Central memory CD8-positive, alpha-beta T cell (primary cell): ENCODE measurements at regions not wholly inside any gene's neighbourhood (a gene's known extent, or its start where the extent isn't known, plus 50 kb on each side); places are given as distances from the start of the nearest gene placed in this dataset.
"Not testable (repeated sequence)": the region's sequence is repeated elsewhere in the genome, so short reads cannot be mapped to it uniquely, and the experiment has no call there.

Source experiments
- ATAC-seq: fragments of 150-1000 bp; cut with Tn5 transposase; replicated peaks from 2 replicates; pipeline ENCODE4 v1.10.0; 2022; ENCODE audit warnings: mild to moderate bottlenecking, moderate FRiP score, moderate number of reproducible peaks; ENCODE audit not compliant: poor library complexity, severe bottlenecking; ENCODE audit errors: extremely low read depth
- DNase-seq, 2 donors: peaks; one replicate each; pipeline ENCODE4 v3.0.0; 2021; ENCODE audit warnings: low spot score in 2 of 2
- H3K27ac Mint-ChIP-seq: one replicate; pipeline ENCODE4 v1.8.0; 2022; ENCODE audit warnings: low read depth, mild to moderate bottlenecking, moderate library complexity, mixed read lengths
- H3K27me3 Mint-ChIP-seq: one replicate; pipeline ENCODE4 v1.8.0; 2022; ENCODE audit warnings: mixed read lengths
- H3K36me3 Mint-ChIP-seq: one replicate; pipeline ENCODE4 v1.8.0; 2022; ENCODE audit warnings: mild to moderate bottlenecking, moderate library complexity, mixed read lengths; ENCODE audit not compliant: insufficient read depth
- H3K4me1 Mint-ChIP-seq: one replicate; pipeline ENCODE4 v1.8.0; 2022; ENCODE audit warnings: mixed read lengths
- H3K4me3 Mint-ChIP-seq: one replicate; pipeline ENCODE4 v1.8.0; 2022; ENCODE audit warnings: mild to moderate bottlenecking, moderate library complexity, mixed read lengths
- H3K9me3 Mint-ChIP-seq: one replicate; pipeline ENCODE4 v1.8.0; 2022; ENCODE audit warnings: mixed read lengths

GRCh38 chr1:149304796-149305195 is 170.0 kb upstream of the NBPF19 start:
- H3K27ac Mint-ChIP-seq, DNase-seq, H3K4me1 Mint-ChIP-seq, H3K36me3 Mint-ChIP-seq, H3K9me3 Mint-ChIP-seq, H3K27me3 Mint-ChIP-seq, H3K4me3 Mint-ChIP-seq: not testable (repeated sequence)
- peak; percentile 77 for ATAC-seq

- DNase-seq, H3K9me3 Mint-ChIP-seq, H3K27me3 Mint-ChIP-seq, H3K4me1 Mint-ChIP-seq, H3K27ac Mint-ChIP-seq, ATAC-seq, H3K36me3 Mint-ChIP-seq, H3K4me3 Mint-ChIP-seq: not testable (repeated sequence)
These were observed 167.2 kb upstream of the NBPF19 start for GRCh38 chr1:149307640-149308039.

- not testable (repeated sequence) for H3K27me3 Mint-ChIP-seq, ATAC-seq, H3K36me3 Mint-ChIP-seq, DNase-seq, H3K4me1 Mint-ChIP-seq, H3K9me3 Mint-ChIP-seq, H3K27ac Mint-ChIP-seq, H3K4me3 Mint-ChIP-seq
These were observed 159.9 kb upstream of the NBPF19 start for GRCh38 chr1:149314921-149315320.

GRCh38 chr1:149320971-149321731 is 153.7 kb upstream of the NBPF19 start:
- not testable (repeated sequence) for H3K9me3 Mint-ChIP-seq, DNase-seq, ATAC-seq, H3K27me3 Mint-ChIP-seq, H3K36me3 Mint-ChIP-seq, H3K4me3 Mint-ChIP-seq, H3K27ac Mint-ChIP-seq, H3K4me1 Mint-ChIP-seq

- not testable (repeated sequence) for DNase-seq, H3K36me3 Mint-ChIP-seq, ATAC-seq, H3K4me1 Mint-ChIP-seq, H3K27me3 Mint-ChIP-seq, H3K27ac Mint-ChIP-seq, H3K9me3 Mint-ChIP-seq, H3K4me3 Mint-ChIP-seq
These were observed 153.2 kb upstream of the NBPF19 start for GRCh38 chr1:149321732-149322016.

GRCh38 chr1:149330081-149330335 is 144.8 kb upstream of the NBPF19 start:
- not testable (repeated sequence) for H3K27ac Mint-ChIP-seq, H3K9me3 Mint-ChIP-seq

GRCh38 chr1:149336082-149336481 is 138.8 kb upstream of the NBPF19 start:
- H3K36me3 Mint-ChIP-seq, H3K9me3 Mint-ChIP-seq, ATAC-seq, H3K27ac Mint-ChIP-seq, H3K4me1 Mint-ChIP-seq, H3K27me3 Mint-ChIP-seq, DNase-seq, H3K4me3 Mint-ChIP-seq: not testable (repeated sequence)

More at GRCh38 chr1:149330081-149330335, 144.8 kb upstream of the NBPF19 start:
- H3K4me1 Mint-ChIP-seq, DNase-seq, H3K4me3 Mint-ChIP-seq, H3K27me3 Mint-ChIP-seq, H3K36me3 Mint-ChIP-seq, ATAC-seq: not testable (repeated sequence)

GRCh38 chr1:149338221-149338691 is 136.6 kb upstream of the NBPF19 start:
- H3K27me3 Mint-ChIP-seq, ATAC-seq, H3K9me3 Mint-ChIP-seq, H3K4me1 Mint-ChIP-seq, H3K36me3 Mint-ChIP-seq, DNase-seq, H3K27ac Mint-ChIP-seq, H3K4me3 Mint-ChIP-seq: not testable (repeated sequence)

- H3K4me3 Mint-ChIP-seq, DNase-seq, H3K27me3 Mint-ChIP-seq, H3K27ac Mint-ChIP-seq, ATAC-seq, H3K4me1 Mint-ChIP-seq, H3K36me3 Mint-ChIP-seq, H3K9me3 Mint-ChIP-seq: not testable (repeated sequence)
These were observed 136.1 kb upstream of the NBPF19 start for GRCh38 chr1:149338698-149339097.

- DNase-seq, H3K36me3 Mint-ChIP-seq, H3K9me3 Mint-ChIP-seq, H3K4me3 Mint-ChIP-seq, H3K27ac Mint-ChIP-seq, H3K4me1 Mint-ChIP-seq, H3K27me3 Mint-ChIP-seq, ATAC-seq: not testable (repeated sequence)
These were observed 125.4 kb upstream of the NBPF19 start for GRCh38 chr1:149349448-149349847.

- not testable (repeated sequence) for H3K27ac Mint-ChIP-seq, DNase-seq, H3K36me3 Mint-ChIP-seq, ATAC-seq, H3K4me1 Mint-ChIP-seq, H3K27me3 Mint-ChIP-seq, H3K9me3 Mint-ChIP-seq, H3K4me3 Mint-ChIP-seq
These were observed 122.6 kb upstream of the NBPF19 start for GRCh38 chr1:149352205-149352604.

GRCh38 chr1:149354579-149354978 is 120.3 kb upstream of the NBPF19 start:
- not testable (repeated sequence) for H3K27ac Mint-ChIP-seq, H3K4me3 Mint-ChIP-seq, ATAC-seq, H3K4me1 Mint-ChIP-seq, H3K36me3 Mint-ChIP-seq, DNase-seq, H3K9me3 Mint-ChIP-seq, H3K27me3 Mint-ChIP-seq

GRCh38 chr1:149355748-149356147 is 119.1 kb upstream of the NBPF19 start:
- H3K9me3 Mint-ChIP-seq, H3K4me1 Mint-ChIP-seq, H3K4me3 Mint-ChIP-seq, H3K36me3 Mint-ChIP-seq, H3K27me3 Mint-ChIP-seq, DNase-seq, ATAC-seq, H3K27ac Mint-ChIP-seq: not testable (repeated sequence)

GRCh38 chr1:149356152-149356551 is 118.7 kb upstream of the NBPF19 start:
- H3K9me3 Mint-ChIP-seq, H3K27me3 Mint-ChIP-seq, H3K4me1 Mint-ChIP-seq, H3K36me3 Mint-ChIP-seq, DNase-seq, H3K27ac Mint-ChIP-seq, ATAC-seq, H3K4me3 Mint-ChIP-seq: not testable (repeated sequence)
